PC-9 (cell line): ENCODE measurements at regions not wholly inside any gene's neighbourhood (a gene's known extent, or its start where the extent isn't known, plus 50 kb on each side); places are given as distances from the start of the nearest gene placed in this dataset.

ENCODE experiments used
- CTCF ChIP-seq: fragments of 200-600 bp; sonication (generic); conservative IDR thresholded peaks from 2 replicates; pipeline ENCODE4 v1.6.1; 2017; ENCODE audit warnings: mixed run types, antibody characterized with exemption, mild to moderate bottlenecking, moderate library complexity
- EZH2 ChIP-seq: fragments of 200-600 bp; sonication (generic); IDR thresholded peaks from 2 replicates; pipeline ENCODE4 v1.8.0; 2017; ENCODE audit warnings: antibody characterized with exemption, low read depth

GRCh38 chr10:93181271-93182048, 107.8 kb downstream of the CYP26A1 start:
- TF ChIP-seq CTCF (no peak), EZH2 (no peak)
